ENCODE measurements at regions not wholly inside any gene's neighbourhood (a gene's known extent, or its start where the extent isn't known, plus 50 kb on each side); places are given as distances from the start of the nearest gene placed in this dataset.

- TF ChIP-seq, protein P1, sequence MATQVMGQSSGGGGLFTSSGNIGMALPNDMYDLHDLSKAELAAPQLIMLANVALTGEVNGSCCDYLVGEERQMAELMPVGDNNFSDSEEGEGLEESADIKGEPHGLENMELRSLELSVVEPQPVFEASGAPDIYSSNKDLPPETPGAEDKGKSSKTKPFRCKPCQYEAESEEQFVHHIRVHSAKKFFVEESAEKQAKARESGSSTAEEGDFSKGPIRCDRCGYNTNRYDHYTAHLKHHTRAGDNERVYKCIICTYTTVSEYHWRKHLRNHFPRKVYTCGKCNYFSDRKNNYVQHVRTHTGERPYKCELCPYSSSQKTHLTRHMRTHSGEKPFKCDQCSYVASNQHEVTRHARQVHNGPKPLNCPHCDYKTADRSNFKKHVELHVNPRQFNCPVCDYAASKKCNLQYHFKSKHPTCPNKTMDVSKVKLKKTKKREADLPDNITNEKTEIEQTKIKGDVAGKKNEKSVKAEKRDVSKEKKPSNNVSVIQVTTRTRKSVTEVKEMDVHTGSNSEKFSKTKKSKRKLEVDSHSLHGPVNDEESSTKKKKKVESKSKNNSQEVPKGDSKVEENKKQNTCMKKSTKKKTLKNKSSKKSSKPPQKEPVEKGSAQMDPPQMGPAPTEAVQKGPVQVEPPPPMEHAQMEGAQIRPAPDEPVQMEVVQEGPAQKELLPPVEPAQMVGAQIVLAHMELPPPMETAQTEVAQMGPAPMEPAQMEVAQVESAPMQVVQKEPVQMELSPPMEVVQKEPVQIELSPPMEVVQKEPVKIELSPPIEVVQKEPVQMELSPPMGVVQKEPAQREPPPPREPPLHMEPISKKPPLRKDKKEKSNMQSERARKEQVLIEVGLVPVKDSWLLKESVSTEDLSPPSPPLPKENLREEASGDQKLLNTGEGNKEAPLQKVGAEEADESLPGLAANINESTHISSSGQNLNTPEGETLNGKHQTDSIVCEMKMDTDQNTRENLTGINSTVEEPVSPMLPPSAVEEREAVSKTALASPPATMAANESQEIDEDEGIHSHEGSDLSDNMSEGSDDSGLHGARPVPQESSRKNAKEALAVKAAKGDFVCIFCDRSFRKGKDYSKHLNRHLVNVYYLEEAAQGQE (IDR thresholded peaks at IDR 0.05; ENCODE audit: insufficient read depth in 1 of 2, low read depth in 2 of 2, low read length in 2 of 2) = no peak
- no peak for TF ChIP-seq POLR2AphosphoS5 (IDR thresholded peaks at IDR 0.05; ENCODE audit: low read depth, low read length)
Measured at GRCh38 chr6:94462231-94462630, 1042.9 kb upstream of the EPHA7 start.

Data from PFSK-1 (cell line).